HEK293 (cell line): ENCODE measurements at regions not wholly inside any gene's neighbourhood (a gene's known extent, or its start where the extent isn't known, plus 50 kb on each side); places are given as distances from the start of the nearest gene placed in this dataset.

ENCODE experiments used
- CTCF ChIA-PET: fragments of 350-600 bp; formaldehyde crosslinking; extraction: SDS; loops from one replicate; lab custom pipeline; 2021; ENCODE audit warnings: antibody characterized with exemption; lab: Yijun Ruan, JAX
- POLR2A ChIA-PET: fragments of 300-600 bp; formaldehyde crosslinking; extraction: SDS; loops from one replicate; lab custom pipeline; 2020; ENCODE audit warnings: antibody characterized with exemption, inconsistent platforms; lab: Yijun Ruan, JAX
- H3K27ac ChIP-seq: fragments of 200-500 bp; sonication (Bioruptor generic); 2 replicates; pipeline ENCODE4 v1.5.1; 2014; ENCODE audit warnings: low read depth, low read length, control low read depth, inconsistent platforms; ENCODE audit errors: extremely low read depth
- H3K36me3 ChIP-seq, 2 experiments: fragments of 200-500 bp in 1 of 2; sonication (Bioruptor generic) in 1 of 2; 1 replicate in 1 of 2; 2 replicates in 1 of 2; pipeline ENCODE4 v1.5.1; 2014 to 2017; ENCODE audit warnings: inconsistent platforms in 2 of 2, low read length in 2 of 2; ENCODE audit not compliant: control insufficient read depth in 2 of 2, insufficient read depth in 1 of 2
- H3K4me1 ChIP-seq: fragments of 200-500 bp; sonication (Bioruptor generic); 2 replicates; pipeline ENCODE4 v1.5.1; 2014; ENCODE audit warnings: mild to moderate bottlenecking, low read length, inconsistent platforms; ENCODE audit not compliant: control insufficient read depth, insufficient read depth
- H3K4me3 ChIP-seq: 2 replicates; pipeline ENCODE4 v1.5.1; 2011; ENCODE audit warnings: low read depth, mild to moderate bottlenecking, control low read depth, low read length, moderate library complexity
- H3K9me3 ChIP-seq: fragments of 200-500 bp; sonication (Bioruptor generic); 2 replicates; pipeline ENCODE4 v1.5.1; 2014; ENCODE audit warnings: low read depth, low read length, inconsistent platforms; ENCODE audit not compliant: control insufficient read depth, insufficient read depth
- HOXD13 ChIP-seq: sonication (generic); formaldehyde crosslinking; IDR thresholded peaks from 2 replicates; pipeline ENCODE4 v1.8.0; 2022; ENCODE audit warnings: missing genetic modification reagents, borderline replicate concordance
- KLF10 ChIP-seq: fragments of 450-650 bp; IDR thresholded peaks from 2 replicates; pipeline ENCODE4 v1.5.1; 2018; ENCODE audit warnings: missing biosample characterization, mild to moderate bottlenecking, missing genetic modification characterization
- REPIN1 ChIP-seq: fragments of 450-650 bp; formaldehyde crosslinking; IDR thresholded peaks from 2 replicates; pipeline ENCODE4 v1.5.1; 2017; ENCODE audit warnings: missing biosample characterization, missing genetic modification characterization, low read depth
- TCF7L2 ChIP-seq: IDR thresholded peaks from 2 replicates; pipeline ENCODE4 v1.6.1; 2011; ENCODE audit warnings: low read depth, mild to moderate bottlenecking, inconsistent platforms, low read length, moderate library complexity, borderline replicate concordance
- TSHZ1 ChIP-seq: fragments of 450-650 bp; formaldehyde crosslinking; IDR thresholded peaks from 2 replicates; pipeline ENCODE4 v1.5.1; 2016; ENCODE audit warnings: missing biosample characterization, missing genetic modification characterization, borderline replicate concordance
- ZNF121 ChIP-seq: fragments of 450-650 bp; formaldehyde crosslinking; IDR thresholded peaks from 2 replicates; pipeline ENCODE4 v1.5.1; 2016; ENCODE audit warnings: missing biosample characterization, missing genetic modification characterization
- ZNF157 ChIP-seq: fragments of 450-650 bp; formaldehyde crosslinking; IDR thresholded peaks from 2 replicates; pipeline ENCODE4 v1.5.1; 2016; ENCODE audit warnings: missing biosample characterization, missing genetic modification characterization
- ZNF2 ChIP-seq: fragments of 450-650 bp; formaldehyde crosslinking; IDR thresholded peaks from 2 replicates; pipeline ENCODE4 v1.5.1; 2016; ENCODE audit warnings: missing biosample characterization, missing genetic modification characterization
- ZNF274 ChIP-seq, 2 experiments: fragments of 200-500 bp in 1 of 2; fragments of 450-650 bp in 1 of 2; sonication (Bioruptor generic) in 1 of 2; formaldehyde crosslinking in 1 of 2; IDR thresholded peaks; 2 replicates each; pipeline versions ENCODE4 v1.5.1 to v1.6.1; 2014 to 2016; ENCODE audit warnings: borderline replicate concordance in 1 of 2, inconsistent platforms in 1 of 2, low read length in 1 of 2, missing biosample characterization in 1 of 2, missing genetic modification characterization in 1 of 2
- ZNF37A ChIP-seq: fragments of 450-650 bp; IDR thresholded peaks from 2 replicates; pipeline ENCODE4 v1.5.1; 2018; ENCODE audit warnings: missing biosample characterization, missing genetic modification characterization
- ZNF544 ChIP-seq: fragments of 450-650 bp; formaldehyde crosslinking; IDR thresholded peaks from 2 replicates; pipeline ENCODE4 v1.5.0; 2017; ENCODE audit warnings: missing biosample characterization, missing genetic modification characterization
- ZNF747 ChIP-seq: fragments of 450-650 bp; formaldehyde crosslinking; IDR thresholded peaks from 2 replicates; pipeline ENCODE4 v1.5.1; 2016; ENCODE audit warnings: missing biosample characterization, missing genetic modification characterization
- ZNF837 ChIP-seq: fragments of 450-650 bp; formaldehyde crosslinking; IDR thresholded peaks from 2 replicates; pipeline ENCODE4 v1.5.1; 2016; ENCODE audit warnings: missing biosample characterization, missing genetic modification characterization
- ZNF843 ChIP-seq: fragments of 450-650 bp; formaldehyde crosslinking; IDR thresholded peaks from 2 replicates; pipeline ENCODE4 v1.5.1; 2016; ENCODE audit warnings: missing biosample characterization, missing genetic modification characterization
- TF ChIP-seq, protein P1 (sequence below): fragments of 450-650 bp; formaldehyde crosslinking; IDR thresholded peaks from 2 replicates; pipeline ENCODE4 v1.5.1; 2016; ENCODE audit warnings: missing biosample characterization, missing genetic modification characterization
- TF ChIP-seq, protein P2 (sequence below): fragments of 450-650 bp; formaldehyde crosslinking; IDR thresholded peaks from 2 replicates; pipeline ENCODE4 v1.5.1; 2016; ENCODE audit warnings: missing biosample characterization, missing genetic modification characterization
- TF ChIP-seq, protein P3 (sequence below): fragments of 450-650 bp; formaldehyde crosslinking; IDR thresholded peaks from 2 replicates; pipeline ENCODE4 v1.5.1; 2016; ENCODE audit warnings: missing biosample characterization, missing genetic modification characterization
- TF ChIP-seq, protein P4 (sequence below): fragments of 450-650 bp; formaldehyde crosslinking; IDR thresholded peaks from 2 replicates; pipeline ENCODE4 v1.5.1; 2016; ENCODE audit warnings: missing biosample characterization, missing genetic modification characterization

GRCh38 chr21:17435565-17436543 lies 77.0 kb upstream of the CXADR start:
- Histone ChIP-seq H3K27ac (peak overlapping the region; percentile 51), H3K4me3 (no peak overlapping the region), H3K4me1 (peaks cover 24% of the 10 kb centered on the region), H3K9me3 (no peaks in the 10 kb centered on the region), H3K36me3 (no peaks in the 10 kb centered on the region)
- TF ChIP-seq KLF10 (tag by site-specific recombination) = no peak
- TF ChIP-seq REPIN1 (tag by site-specific recombination) = no peak
- no peak for TF ChIP-seq HOXD13 (CRISPR knock-in tag)
- TF ChIP-seq, protein P1, sequence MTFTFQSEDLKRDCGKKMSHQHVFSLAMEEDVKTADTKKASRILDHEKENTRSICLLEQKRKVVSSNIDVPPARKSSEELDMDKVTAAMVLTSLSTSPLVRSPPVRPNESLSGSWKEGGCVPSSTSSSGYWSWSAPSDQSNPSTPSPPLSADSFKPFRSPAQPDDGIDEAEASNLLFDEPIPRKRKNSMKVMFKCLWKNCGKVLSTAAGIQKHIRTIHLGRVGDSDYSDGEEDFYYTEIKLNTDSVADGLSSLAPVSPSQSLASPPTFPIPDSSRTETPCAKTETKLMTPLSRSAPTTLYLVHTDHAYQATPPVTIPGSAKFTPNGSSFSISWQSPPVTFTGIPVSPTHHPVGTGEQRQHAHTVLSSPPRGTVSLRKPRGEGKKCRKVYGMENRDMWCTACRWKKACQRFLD (tag by site-specific recombination) = no peak
- TF ChIP-seq, protein P2, sequence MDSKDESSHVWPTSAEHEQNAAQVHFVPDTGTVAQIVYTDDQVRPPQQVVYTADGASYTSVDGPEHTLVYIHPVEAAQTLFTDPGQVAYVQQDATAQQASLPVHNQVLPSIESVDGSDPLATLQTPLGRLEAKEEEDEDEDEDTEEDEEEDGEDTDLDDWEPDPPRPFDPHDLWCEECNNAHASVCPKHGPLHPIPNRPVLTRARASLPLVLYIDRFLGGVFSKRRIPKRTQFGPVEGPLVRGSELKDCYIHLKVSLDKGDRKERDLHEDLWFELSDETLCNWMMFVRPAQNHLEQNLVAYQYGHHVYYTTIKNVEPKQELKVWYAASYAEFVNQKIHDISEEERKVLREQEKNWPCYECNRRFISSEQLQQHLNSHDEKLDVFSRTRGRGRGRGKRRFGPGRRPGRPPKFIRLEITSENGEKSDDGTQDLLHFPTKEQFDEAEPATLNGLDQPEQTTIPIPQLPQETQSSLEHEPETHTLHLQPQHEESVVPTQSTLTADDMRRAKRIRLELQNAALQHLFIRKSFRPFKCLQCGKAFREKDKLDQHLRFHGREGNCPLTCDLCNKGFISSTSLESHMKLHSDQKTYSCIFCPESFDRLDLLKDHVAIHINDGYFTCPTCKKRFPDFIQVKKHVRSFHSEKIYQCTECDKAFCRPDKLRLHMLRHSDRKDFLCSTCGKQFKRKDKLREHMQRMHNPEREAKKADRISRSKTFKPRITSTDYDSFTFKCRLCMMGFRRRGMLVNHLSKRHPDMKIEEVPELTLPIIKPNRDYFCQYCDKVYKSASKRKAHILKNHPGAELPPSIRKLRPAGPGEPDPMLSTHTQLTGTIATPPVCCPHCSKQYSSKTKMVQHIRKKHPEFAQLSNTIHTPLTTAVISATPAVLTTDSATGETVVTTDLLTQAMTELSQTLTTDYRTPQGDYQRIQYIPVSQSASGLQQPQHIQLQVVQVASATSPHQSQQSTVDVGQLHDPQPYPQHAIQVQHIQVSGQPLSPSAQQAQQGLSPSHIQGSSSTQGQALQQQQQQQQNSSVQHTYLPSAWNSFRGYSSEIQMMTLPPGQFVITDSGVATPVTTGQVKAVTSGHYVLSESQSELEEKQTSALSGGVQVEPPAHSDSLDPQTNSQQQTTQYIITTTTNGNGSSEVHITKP (tag by site-specific recombination) = no peak
- no peak for TF ChIP-seq ZNF837 (tag by site-specific recombination)
- no peak for TF ChIP-seq ZNF2 (tag by site-specific recombination)
- TF ChIP-seq ZNF747 (tag by site-specific recombination) = no peak
- TF ChIP-seq, protein P3, sequence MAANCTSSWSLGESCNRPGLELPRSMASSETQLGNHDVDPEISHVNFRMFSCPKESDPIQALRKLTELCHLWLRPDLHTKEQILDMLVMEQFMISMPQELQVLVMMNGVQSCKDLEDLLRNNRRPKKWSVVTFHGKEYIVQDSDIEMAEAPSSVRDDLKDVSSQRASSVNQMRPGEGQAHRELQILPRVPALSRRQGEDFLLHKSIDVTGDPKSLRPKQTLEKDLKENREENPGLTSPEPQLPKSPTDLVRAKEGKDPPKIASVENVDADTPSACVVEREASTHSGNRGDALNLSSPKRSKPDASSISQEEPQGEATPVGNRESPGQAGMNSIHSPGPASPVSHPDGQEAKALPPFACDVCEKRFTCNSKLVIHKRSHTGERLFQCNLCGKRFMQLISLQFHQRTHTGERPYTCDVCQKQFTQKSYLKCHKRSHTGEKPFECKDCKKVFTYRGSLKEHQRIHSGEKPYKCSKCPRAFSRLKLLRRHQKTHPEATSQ (tag by site-specific recombination) = no peak
- no peak for TF ChIP-seq ZNF37A (tag by site-specific recombination)
- no peak for TF ChIP-seq ZNF843 (tag by site-specific recombination)
- TF ChIP-seq ZNF544 (tag by site-specific recombination) = no peak
- TF ChIP-seq ZNF157 (tag by site-specific recombination) = no peak
- TF ChIP-seq ZNF121 = no peak
- no peak for TF ChIP-seq TCF7L2
- TF ChIP-seq, protein P4, sequence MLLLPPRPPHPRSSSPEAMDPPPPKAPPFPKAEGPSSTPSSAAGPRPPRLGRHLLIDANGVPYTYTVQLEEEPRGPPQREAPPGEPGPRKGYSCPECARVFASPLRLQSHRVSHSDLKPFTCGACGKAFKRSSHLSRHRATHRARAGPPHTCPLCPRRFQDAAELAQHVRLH (tag by site-specific recombination) = no peak
- no peak for TF ChIP-seq TSHZ1 (tag by site-specific recombination)
- no peak for TF ChIP-seq ZNF274 (IDR thresholded peaks at IDR 0.05; ENCODE audit: low read length)
- TF ChIP-seq ZNF274 (tag by site-specific recombination; IDR thresholded peaks at IDR 0.05; ENCODE audit: borderline replicate concordance) = no peak
- ChIA-PET CTCF (no interaction called here), POLR2A (no interaction called here)
